WTC11 (cell line): ENCODE measurements at regions not wholly inside any gene's neighbourhood (a gene's known extent, or its start where the extent isn't known, plus 50 kb on each side); places are given as distances from the start of the nearest gene placed in this dataset.

Experiments used
- ATF2 ChIP-seq: sonication (generic); formaldehyde crosslinking; IDR thresholded peaks from 2 replicates; pipeline ENCODE4 v1.8.1; 2022; ENCODE audit warnings: low read depth, missing genetic modification reagents, borderline replicate concordance
- CTCF ChIP-seq: fragments of 200-600 bp; IDR thresholded peaks from 2 replicates; pipeline ENCODE4 v1.8.0; 2022; ENCODE audit warnings: antibody characterized with exemption
- E2F1 ChIP-seq: sonication (generic); formaldehyde crosslinking; IDR thresholded peaks from 2 replicates; pipeline ENCODE4 v1.8.0; 2022; ENCODE audit warnings: mild to moderate bottlenecking, missing genetic modification reagents
- JUN ChIP-seq: sonication (generic); formaldehyde crosslinking; IDR thresholded peaks from 2 replicates; pipeline ENCODE4 v1.8.0; 2023; ENCODE audit warnings: mild to moderate bottlenecking, missing genetic modification reagents
- MAX ChIP-seq: sonication (generic); formaldehyde crosslinking; IDR thresholded peaks from 2 replicates; pipeline ENCODE4 v1.8.0; 2022; ENCODE audit warnings: mild to moderate bottlenecking, missing genetic modification reagents
- NFYB ChIP-seq: sonication (generic); formaldehyde crosslinking; conservative IDR thresholded peaks from 2 replicates; pipeline ENCODE4 v1.8.0; 2022; ENCODE audit warnings: low read depth, missing genetic modification reagents
- SMAD4 ChIP-seq: sonication (generic); formaldehyde crosslinking; IDR thresholded peaks from 2 replicates; pipeline ENCODE4 v1.8.0; 2022; ENCODE audit warnings: mild to moderate bottlenecking, missing genetic modification reagents
- SP1 ChIP-seq: sonication (generic); formaldehyde crosslinking; conservative IDR thresholded peaks from 2 replicates; pipeline ENCODE4 v1.8.1; 2022; ENCODE audit warnings: missing genetic modification reagents
- USF1 ChIP-seq: sonication (generic); formaldehyde crosslinking; IDR thresholded peaks from 2 replicates; pipeline ENCODE4 v1.8.0; 2022; ENCODE audit warnings: mild to moderate bottlenecking, missing genetic modification reagents
- USF2 ChIP-seq: sonication (generic); formaldehyde crosslinking; IDR thresholded peaks from 2 replicates; pipeline ENCODE4 v1.8.1; 2023; ENCODE audit warnings: mild to moderate bottlenecking, missing genetic modification reagents, moderate library complexity
- ZMAT4 ChIP-seq: fragments of 250-450 bp; sonication (Bioruptor Pico); IDR thresholded peaks from 2 replicates; pipeline ENCODE4 v1.9.0; 2021; ENCODE audit warnings: mild to moderate bottlenecking
- ZNF263 ChIP-seq: sonication (generic); formaldehyde crosslinking; IDR thresholded peaks from 2 replicates; pipeline ENCODE4 v1.8.1; 2022; ENCODE audit warnings: low read depth, mild to moderate bottlenecking, moderate library complexity, missing genetic modification reagents
- ZNF317 ChIP-seq: sonication (generic); formaldehyde crosslinking; IDR thresholded peaks from 2 replicates; pipeline ENCODE4 v1.8.1; 2023; ENCODE audit warnings: low read depth, mild to moderate bottlenecking, moderate library complexity, missing genetic modification reagents, borderline replicate concordance

GRCh38 chrX:147832707-147833348 is 78.9 kb upstream of the FMR1 start:
- TF ChIP-seq CTCF (no peak), ZMAT4 (CRISPR knock-in tag) (no peak), SP1 (CRISPR knock-in tag) (no peak), MAX (no peak), USF1 (CRISPR knock-in tag) (no peak), USF2 (CRISPR knock-in tag) (no peak), JUN (CRISPR knock-in tag) (no peak), ZNF263 (CRISPR knock-in tag) (no peak), NFYB (no peak), ZNF317 (CRISPR knock-in tag) (no peak), SMAD4 (CRISPR knock-in tag) (no peak), ATF2 (CRISPR knock-in tag) (no peak), E2F1 (CRISPR knock-in tag) (no peak)
